ENCODE measurements at regions not wholly inside any gene's neighbourhood (a gene's known extent, or its start where the extent isn't known, plus 50 kb on each side); places are given as distances from the start of the nearest gene placed in this dataset.
A peak's percentile ranks its signal among the peaks of the same experiment; 100 is the strongest.

DNA sequence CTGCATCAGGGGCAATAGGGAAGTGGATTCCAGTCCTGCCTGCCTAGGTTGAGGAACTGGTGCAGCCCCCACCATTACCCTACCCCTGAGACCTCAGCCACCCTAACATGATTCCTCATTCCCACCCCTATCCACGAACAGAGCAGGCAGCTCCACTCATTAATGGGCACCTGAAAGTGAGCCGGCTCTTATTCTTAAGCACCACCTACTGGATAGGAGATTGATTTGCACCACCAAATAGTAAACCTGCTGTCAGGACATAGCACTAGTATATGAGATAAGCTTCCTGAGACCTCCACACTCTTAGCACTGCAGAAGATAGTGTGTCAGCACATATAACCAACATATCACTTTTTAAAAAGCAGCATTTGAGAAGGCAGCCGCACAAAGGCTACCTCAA, 573.2 kb downstream of the SOX5 start:
- DNase-seq (ENCODE audit: low spot score), result no peak
- no peak overlapping the region for H3K27ac ChIP-seq (ENCODE audit: low read depth in 1 of 2, low read length in 2 of 2)
- H3K27me3 ChIP-seq (ENCODE audit: control insufficient read depth in 4 of 4, insufficient read depth in 4 of 4, low read length in 3 of 4), result no peaks in the 10 kb centered on the region
- H3K4me1 ChIP-seq (ENCODE audit: control insufficient read depth in 4 of 4, insufficient read depth in 4 of 4, low read length in 3 of 4), result peaks cover 0 to 2% (median 0%) of the 10 kb centered on the region in 4 donors
- no peaks in the 10 kb centered on the region for H3K36me3 ChIP-seq (ENCODE audit: control insufficient read depth in 4 of 4, insufficient read depth in 3 of 4, low read depth in 1 of 4, low read length in 3 of 4)
- WGBS, result 58% methylated on average over 3 of the region's 3 CpGs
- H3K9ac ChIP-seq (ENCODE audit: low read depth in 1 of 2, low read length in 2 of 2), result no peak overlapping the region
- H3K9me3 ChIP-seq (ENCODE audit: control insufficient read depth in 4 of 4, low read length in 3 of 4), result no peaks in the 10 kb centered on the region
- TF ChIP-seq SP1 (IDR thresholded peaks at IDR 0.05) (no peak), GABPA (IDR thresholded peaks at IDR 0.05 in 1 of 2, conservative IDR thresholded peaks at IDR 0.05 in 1 of 2) (no peak), EGR1 (IDR thresholded peaks at IDR 0.05; ENCODE audit: low read depth in 2 of 2) (no peak), YY1 (IDR thresholded peaks at IDR 0.05) (no peak), HNF4A (conservative IDR thresholded peaks at IDR 0.05) (no peak), JUND (IDR thresholded peaks at IDR 0.05) (no peak), FOXA1 (IDR thresholded peaks at IDR 0.05) (no peak), RAD21 (IDR thresholded peaks at IDR 0.05) (peak; percentile 83 to 87), RXRA (IDR thresholded peaks at IDR 0.05) (no peak), HNF4G (IDR thresholded peaks at IDR 0.05) (no peak), TAF1 (conservative IDR thresholded peaks at IDR 0.05) (no peak)
- TF ChIP-seq, protein P1, sequence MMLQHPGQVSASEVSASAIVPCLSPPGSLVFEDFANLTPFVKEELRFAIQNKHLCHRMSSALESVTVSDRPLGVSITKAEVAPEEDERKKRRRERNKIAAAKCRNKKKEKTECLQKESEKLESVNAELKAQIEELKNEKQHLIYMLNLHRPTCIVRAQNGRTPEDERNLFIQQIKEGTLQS (IDR thresholded peaks at IDR 0.05), result no peak
- TF ChIP-seq, protein P2, sequence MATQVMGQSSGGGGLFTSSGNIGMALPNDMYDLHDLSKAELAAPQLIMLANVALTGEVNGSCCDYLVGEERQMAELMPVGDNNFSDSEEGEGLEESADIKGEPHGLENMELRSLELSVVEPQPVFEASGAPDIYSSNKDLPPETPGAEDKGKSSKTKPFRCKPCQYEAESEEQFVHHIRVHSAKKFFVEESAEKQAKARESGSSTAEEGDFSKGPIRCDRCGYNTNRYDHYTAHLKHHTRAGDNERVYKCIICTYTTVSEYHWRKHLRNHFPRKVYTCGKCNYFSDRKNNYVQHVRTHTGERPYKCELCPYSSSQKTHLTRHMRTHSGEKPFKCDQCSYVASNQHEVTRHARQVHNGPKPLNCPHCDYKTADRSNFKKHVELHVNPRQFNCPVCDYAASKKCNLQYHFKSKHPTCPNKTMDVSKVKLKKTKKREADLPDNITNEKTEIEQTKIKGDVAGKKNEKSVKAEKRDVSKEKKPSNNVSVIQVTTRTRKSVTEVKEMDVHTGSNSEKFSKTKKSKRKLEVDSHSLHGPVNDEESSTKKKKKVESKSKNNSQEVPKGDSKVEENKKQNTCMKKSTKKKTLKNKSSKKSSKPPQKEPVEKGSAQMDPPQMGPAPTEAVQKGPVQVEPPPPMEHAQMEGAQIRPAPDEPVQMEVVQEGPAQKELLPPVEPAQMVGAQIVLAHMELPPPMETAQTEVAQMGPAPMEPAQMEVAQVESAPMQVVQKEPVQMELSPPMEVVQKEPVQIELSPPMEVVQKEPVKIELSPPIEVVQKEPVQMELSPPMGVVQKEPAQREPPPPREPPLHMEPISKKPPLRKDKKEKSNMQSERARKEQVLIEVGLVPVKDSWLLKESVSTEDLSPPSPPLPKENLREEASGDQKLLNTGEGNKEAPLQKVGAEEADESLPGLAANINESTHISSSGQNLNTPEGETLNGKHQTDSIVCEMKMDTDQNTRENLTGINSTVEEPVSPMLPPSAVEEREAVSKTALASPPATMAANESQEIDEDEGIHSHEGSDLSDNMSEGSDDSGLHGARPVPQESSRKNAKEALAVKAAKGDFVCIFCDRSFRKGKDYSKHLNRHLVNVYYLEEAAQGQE (IDR thresholded peaks at IDR 0.05), result no peak
- TF ChIP-seq, protein P3, sequence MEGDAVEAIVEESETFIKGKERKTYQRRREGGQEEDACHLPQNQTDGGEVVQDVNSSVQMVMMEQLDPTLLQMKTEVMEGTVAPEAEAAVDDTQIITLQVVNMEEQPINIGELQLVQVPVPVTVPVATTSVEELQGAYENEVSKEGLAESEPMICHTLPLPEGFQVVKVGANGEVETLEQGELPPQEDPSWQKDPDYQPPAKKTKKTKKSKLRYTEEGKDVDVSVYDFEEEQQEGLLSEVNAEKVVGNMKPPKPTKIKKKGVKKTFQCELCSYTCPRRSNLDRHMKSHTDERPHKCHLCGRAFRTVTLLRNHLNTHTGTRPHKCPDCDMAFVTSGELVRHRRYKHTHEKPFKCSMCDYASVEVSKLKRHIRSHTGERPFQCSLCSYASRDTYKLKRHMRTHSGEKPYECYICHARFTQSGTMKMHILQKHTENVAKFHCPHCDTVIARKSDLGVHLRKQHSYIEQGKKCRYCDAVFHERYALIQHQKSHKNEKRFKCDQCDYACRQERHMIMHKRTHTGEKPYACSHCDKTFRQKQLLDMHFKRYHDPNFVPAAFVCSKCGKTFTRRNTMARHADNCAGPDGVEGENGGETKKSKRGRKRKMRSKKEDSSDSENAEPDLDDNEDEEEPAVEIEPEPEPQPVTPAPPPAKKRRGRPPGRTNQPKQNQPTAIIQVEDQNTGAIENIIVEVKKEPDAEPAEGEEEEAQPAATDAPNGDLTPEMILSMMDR (IDR thresholded peaks at IDR 0.05; ENCODE audit: low read depth, low read length, missing input control), result peak; percentile 50
- TF ChIP-seq, protein P4, sequence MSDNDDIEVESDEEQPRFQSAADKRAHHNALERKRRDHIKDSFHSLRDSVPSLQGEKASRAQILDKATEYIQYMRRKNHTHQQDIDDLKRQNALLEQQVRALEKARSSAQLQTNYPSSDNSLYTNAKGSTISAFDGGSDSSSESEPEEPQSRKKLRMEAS (IDR thresholded peaks at IDR 0.05), result no peak
- TF ChIP-seq, protein P5, sequence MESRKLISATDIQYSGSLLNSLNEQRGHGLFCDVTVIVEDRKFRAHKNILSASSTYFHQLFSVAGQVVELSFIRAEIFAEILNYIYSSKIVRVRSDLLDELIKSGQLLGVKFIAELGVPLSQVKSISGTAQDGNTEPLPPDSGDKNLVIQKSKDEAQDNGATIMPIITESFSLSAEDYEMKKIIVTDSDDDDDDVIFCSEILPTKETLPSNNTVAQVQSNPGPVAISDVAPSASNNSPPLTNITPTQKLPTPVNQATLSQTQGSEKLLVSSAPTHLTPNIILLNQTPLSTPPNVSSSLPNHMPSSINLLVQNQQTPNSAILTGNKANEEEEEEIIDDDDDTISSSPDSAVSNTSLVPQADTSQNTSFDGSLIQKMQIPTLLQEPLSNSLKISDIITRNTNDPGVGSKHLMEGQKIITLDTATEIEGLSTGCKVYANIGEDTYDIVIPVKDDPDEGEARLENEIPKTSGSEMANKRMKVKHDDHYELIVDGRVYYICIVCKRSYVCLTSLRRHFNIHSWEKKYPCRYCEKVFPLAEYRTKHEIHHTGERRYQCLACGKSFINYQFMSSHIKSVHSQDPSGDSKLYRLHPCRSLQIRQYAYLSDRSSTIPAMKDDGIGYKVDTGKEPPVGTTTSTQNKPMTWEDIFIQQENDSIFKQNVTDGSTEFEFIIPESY (IDR thresholded peaks at IDR 0.05), result no peak
- H3K4me3 ChIP-seq (ENCODE audit: low read depth in 1 of 3, low read length in 3 of 3), result no peak overlapping the region

All from liver (tissue), 8 donors.